ENCODE measurements at regions not wholly inside any gene's neighbourhood (a gene's known extent, or its start where the extent isn't known, plus 50 kb on each side); places are given as distances from the start of the nearest gene placed in this dataset.

- DNase-seq (ENCODE audit: low spot score): no peak
These were observed 61.9 kb upstream of the CIBAR2 start for GRCh38 chr16:85173981-85174751.

DNA sequence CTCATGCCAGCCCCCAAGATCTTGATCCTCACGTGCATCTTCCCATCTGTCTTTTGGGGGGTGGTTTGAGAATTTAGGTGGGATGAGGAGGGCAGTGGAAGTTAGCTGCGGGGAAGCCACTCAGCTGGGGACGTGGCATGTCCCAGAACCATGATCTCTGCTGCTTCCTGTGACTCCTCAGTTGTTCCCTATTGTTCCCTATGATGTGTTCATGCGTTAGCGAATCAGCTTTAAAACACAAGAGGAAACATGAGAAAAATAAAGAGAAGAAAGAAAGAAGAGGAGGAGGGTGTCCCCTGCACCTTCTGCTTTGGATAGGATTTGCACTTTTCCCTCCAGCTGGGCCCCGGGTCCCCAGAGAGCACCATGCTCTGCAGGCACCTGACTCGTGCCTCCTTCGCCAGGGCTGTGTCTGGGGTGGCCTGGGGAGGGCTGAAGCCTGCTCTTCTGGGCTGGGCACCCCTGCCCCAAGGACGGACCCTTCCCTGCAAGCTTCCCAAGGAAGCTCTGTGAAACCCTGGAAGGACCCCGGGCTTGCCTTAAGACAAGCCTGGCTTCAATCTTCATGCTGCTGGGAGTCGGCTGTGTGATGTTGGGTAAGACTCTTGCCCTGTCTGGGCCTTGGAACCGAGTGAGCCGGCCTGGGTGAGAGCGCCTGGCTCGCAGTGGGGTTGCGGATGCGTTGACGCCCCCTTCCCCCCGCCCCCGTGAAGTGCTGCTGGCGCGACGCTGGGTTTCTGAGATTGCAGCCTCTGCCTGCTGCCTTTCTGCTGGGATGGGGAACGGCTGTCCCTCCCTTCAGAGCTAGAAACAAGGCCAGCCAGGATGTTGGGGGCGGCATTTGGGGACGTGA lies 62.8 kb upstream of the CIBAR2 start:
- no peak for DNase-seq (ENCODE audit: low spot score)

- DNase-seq (ENCODE audit: low spot score): no peak
These were observed 63.5 kb upstream of the CIBAR2 start for GRCh38 chr16:85175724-85176233.

DNA sequence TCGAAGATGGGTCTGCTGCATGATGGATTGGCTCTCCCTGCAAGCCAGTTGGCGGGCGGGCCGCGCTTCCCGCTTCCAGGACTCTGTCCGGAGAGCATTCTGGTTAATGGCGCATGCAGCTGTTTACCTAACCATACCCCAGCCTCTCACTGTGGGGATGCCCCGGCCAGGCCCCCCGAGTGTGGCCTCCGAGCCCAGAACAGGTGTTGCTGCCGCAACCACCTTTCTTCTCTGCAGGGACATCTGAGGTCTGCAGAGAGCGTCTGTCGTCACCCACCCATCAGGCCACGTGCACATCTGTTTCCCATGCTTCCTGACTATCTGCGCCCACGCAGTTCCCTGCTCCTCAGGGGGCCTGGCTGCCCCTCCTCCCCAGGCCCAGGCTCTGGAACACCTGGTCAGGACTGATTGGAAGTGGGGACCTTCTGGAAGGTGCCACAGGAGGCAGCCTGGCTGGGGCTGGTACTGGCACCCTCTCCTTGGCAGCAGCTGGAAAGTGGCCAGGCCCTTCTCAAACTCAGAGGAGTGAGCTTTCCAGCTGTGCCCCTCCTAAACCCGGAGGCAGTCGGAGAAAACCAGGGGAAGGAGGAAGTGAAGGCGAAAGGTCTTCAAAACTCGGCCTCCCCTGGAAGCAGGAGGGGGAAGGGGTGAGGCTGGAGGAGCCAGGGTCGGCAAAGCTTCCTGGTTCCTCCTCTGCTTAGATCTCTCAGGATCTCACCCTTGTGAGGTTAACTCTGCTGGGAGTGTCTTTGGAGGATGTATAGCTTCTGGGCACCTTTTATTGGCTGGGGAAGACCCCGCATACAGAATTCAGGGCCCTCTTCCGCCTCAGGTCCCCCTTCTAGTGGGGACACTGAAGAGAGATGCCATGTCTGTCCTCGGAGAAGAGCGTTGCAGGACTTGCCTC lies 64.5 kb upstream of the CIBAR2 start:
- no peak for DNase-seq (ENCODE audit: low spot score)

GRCh38 chr16:85177448-85177846 lies 65.2 kb upstream of the CIBAR2 start:
- no peak for DNase-seq (ENCODE audit: low spot score)

DNA sequence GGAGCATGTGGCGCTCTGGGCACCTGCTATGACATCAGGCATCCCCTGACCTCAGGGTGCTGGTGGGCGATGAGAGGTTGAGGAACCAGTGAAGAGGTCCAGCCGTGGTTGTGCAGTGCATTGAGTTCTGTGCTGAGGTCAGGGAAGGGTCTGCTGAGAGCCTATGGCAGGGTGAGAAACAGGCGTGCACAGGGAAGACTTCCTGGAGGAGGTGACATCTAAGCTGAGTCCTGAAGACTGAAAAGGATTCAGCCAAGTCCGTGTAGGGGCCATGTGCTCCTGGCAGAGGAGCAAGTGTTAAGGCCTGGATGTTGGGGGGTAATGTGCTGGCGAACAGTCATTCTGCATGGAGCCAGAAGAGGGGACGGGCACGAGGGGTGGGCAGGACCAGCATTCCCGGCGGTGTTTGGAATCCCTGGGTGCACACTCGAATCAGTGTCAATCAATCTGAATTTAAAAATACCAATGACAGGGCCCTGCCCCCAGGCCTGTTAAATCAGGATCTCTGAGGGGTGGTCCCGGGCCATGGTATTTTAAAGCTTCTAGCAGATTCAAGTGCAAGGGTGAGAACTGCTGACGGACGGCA lies 65.8 kb upstream of the CIBAR2 start:
- DNase-seq (ENCODE audit: low spot score): no peak

GRCh38 chr16:85178596-85178995 lies 66.3 kb upstream of the CIBAR2 start:
- no peak for DNase-seq (ENCODE audit: low spot score)

DNA sequence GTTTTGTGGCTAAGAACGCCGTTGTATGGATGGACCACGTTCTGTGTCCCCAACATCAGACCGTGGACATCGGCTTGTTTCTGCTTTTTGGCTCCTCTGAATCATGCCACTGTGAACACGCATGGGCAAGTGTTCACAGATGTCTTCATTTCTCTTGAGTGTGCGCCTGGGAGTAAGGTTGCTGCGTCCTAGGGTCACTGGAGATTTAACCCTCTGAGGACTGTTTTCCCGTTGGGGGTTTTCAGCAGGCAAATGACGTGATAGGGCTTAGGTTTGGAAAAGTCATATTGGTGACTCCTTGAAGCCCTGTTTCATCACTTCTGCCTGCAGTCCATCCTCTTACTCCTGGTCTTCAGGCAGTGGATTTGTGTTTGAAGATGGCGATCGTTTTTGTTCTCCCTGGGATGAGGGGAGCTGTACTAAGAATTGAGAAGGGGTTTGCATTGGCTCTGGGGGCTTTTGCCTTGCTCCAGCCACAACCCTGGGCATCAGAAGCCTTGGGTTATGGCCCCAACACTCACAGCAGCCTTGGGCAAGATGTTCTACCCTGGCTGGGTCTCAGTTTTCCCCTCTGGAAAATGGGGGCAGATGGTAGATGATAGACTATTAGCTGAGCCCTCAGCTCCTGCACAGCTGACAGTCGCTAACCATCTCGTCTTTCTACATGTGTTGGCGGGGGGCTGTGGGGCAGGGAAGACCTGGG lies 67.2 kb upstream of the CIBAR2 start:
- no peak for DNase-seq (ENCODE audit: low spot score)

GRCh38 chr16:85180047-85180826 lies 68.0 kb upstream of the CIBAR2 start:
- no peak for DNase-seq (ENCODE audit: low spot score)

DNA sequence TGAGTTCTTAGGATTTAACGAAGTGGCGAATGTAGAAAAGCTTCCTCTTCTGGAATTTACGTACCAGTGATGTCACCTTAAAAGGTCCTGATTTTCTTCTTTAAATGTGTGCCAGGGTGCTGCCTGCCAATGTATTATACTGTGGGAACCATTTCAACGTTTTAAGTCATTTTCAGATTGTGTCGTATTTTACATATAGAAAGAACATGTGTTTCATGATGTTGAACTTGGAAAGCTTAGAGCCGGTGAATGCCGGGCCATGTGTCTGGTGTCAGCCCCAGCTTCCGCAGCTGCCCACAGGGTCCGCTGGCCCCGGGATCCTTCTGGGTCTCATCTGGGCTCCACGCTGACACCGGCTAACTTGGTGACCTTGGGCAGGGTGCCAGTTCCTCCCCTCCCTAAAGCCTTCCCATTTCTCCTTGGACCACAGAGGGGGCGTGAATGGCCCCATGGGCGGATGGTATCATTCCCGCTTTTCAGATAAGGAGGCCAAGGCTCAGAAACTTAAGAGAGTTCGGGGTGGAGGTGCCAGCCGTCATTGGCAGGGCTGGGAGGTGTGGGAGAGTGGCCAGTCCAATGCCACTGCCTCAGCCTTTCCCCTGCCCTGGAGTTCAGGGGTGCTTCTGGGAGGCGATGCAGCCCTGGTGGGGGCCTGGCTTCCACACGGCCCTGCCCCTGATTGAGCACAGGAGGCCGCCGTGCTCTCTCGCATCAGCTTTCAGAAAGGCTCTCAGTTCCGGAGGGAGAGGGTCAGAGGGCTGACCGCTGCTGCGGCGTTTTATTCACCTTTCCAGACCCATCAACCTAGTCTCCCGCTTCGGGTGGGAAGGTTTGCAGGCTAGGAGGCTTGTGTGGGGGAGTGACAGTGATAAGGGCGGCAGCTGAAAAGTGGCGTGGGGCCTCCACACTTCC lies 68.8 kb upstream of the CIBAR2 start:
- DNase-seq (ENCODE audit: low spot score): no peak

- DNase-seq (ENCODE audit: low spot score): no peak
These were observed 69.5 kb upstream of the CIBAR2 start for GRCh38 chr16:85181739-85182129.

DNA sequence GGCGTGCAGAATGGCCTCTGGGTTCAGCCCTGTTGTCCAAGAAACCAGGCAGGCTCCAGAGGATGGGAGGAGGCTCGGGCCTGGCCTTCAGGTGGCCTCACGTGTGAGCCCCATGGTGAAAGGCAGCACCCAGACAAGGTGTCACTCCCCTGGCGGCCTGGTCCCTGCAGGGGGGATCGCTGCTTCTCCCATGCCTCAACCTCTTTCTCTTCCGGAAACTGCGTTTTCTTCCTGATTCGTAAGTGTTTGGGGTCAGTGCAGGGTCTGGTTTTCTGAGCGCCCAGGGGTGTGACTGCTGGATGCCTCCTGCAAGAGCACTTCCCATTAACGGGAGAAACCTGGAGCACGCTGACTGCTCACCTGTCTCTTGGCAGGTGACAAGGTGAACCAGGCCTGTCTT lies 70.0 kb upstream of the CIBAR2 start:
- no peak for DNase-seq (ENCODE audit: low spot score)

DNA sequence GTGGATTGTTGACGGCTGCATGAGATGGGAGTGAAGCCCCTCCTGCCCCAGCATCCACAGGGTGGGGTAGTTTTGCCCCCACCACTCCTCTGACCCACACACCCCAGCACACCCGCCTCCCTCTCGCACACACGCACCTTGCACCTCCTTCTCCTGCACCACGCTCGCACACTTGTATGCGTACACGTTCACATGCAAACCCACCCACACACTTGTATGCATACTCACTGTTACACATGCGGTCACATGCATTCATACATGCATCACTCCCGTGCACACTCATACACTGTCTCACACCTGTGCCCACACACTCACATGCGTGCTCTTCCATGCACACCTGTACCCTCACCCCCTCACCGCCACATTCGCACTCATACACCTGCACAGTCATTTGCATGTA lies 70.5 kb upstream of the CIBAR2 start:
- DNase-seq (ENCODE audit: low spot score): no peak

GRCh38 chr16:85183564-85183963 lies 71.3 kb upstream of the CIBAR2 start:
- DNase-seq (ENCODE audit: low spot score): no peak

- DNase-seq (ENCODE audit: low spot score): no peak
These were observed 72.1 kb upstream of the CIBAR2 start for GRCh38 chr16:85184404-85184803.

- no peak for DNase-seq (ENCODE audit: low spot score)
These were observed 73.2 kb upstream of the CIBAR2 start for GRCh38 chr16:85185303-85186100.

- DNase-seq (ENCODE audit: low spot score): no peak
These were observed 74.7 kb upstream of the CIBAR2 start for GRCh38 chr16:85187002-85187401.

- no peak for DNase-seq (ENCODE audit: low spot score)
These were observed 75.2 kb upstream of the CIBAR2 start for GRCh38 chr16:85187447-85187846.
